Small intestine (tissue), 7 donors: ENCODE measurements at regions not wholly inside any gene's neighbourhood (a gene's known extent, or its start where the extent isn't known, plus 50 kb on each side); places are given as distances from the start of the nearest gene placed in this dataset.
"Not testable (repeated sequence)": the region's sequence is repeated elsewhere in the genome, so short reads cannot be mapped to it uniquely, and the experiment has no call there.

Source experiments
- DNase-seq, 2 donors: peaks; one replicate each; pipeline versions ENCODE4 v3.0.0 to v3.0.0-alpha.2; 2013
- FAIRE-seq: peaks from 2 replicates; lab custom pipeline; 2012; peaks lifted over from hg19 to GRCh38; lab: Jason Lieb, UNC
- H3K27ac ChIP-seq, 3 donors: one replicate each; pipeline ENCODE4 v1.5.1; 2013; ENCODE audit warnings: low read length in 2 of 3, mild to moderate bottlenecking in 2 of 3, control low read depth in 1 of 3, inconsistent platforms in 1 of 3, low read depth in 1 of 3, moderate library complexity in 1 of 3
- H3K27me3 ChIP-seq, 3 donors: one replicate each; pipeline ENCODE4 v1.6.1; 2013; ENCODE audit warnings: low read length in 3 of 3, inconsistent platforms in 1 of 3; ENCODE audit not compliant: control insufficient read depth in 3 of 3, insufficient read depth in 3 of 3
- H3K36me3 ChIP-seq, 3 donors: one replicate each; pipeline ENCODE4 v1.6.1; 2013; ENCODE audit warnings: low read length in 3 of 3, inconsistent platforms in 1 of 3, low read depth in 1 of 3, mild to moderate bottlenecking in 1 of 3, moderate library complexity in 1 of 3; ENCODE audit not compliant: control insufficient read depth in 3 of 3, insufficient read depth in 2 of 3
- H3K4me1 ChIP-seq, 3 donors: one replicate each; pipeline ENCODE4 v1.6.1; 2013; ENCODE audit warnings: low read length in 2 of 3, inconsistent platforms in 1 of 3, low read depth in 1 of 3, mild to moderate bottlenecking in 1 of 3, moderate library complexity in 1 of 3; ENCODE audit not compliant: control insufficient read depth in 3 of 3, insufficient read depth in 2 of 3
- H3K4me3 ChIP-seq, 3 donors: one replicate each; pipeline ENCODE4 v1.5.1; 2013; ENCODE audit warnings: low read length in 3 of 3, control low read depth in 1 of 3, inconsistent platforms in 1 of 3, low read depth in 1 of 3, mild to moderate bottlenecking in 1 of 3, moderate library complexity in 1 of 3
- H3K9me3 ChIP-seq, 2 donors: one replicate each; pipeline ENCODE4 v1.6.1; 2013; ENCODE audit warnings: low read depth in 1 of 2, low read length in 1 of 2; ENCODE audit not compliant: control insufficient read depth in 2 of 2, insufficient read depth in 1 of 2
- WGBS, 3 donors: extraction: QIAGEN DNeasy Blood & Tissue Kit; methylation state at CpG; one replicate each; pipeline ENCODE4 v1.1.7; 2013; 5-methylcytosine and 5-hydroxymethylcytosine counted together
- donor health status: healthy with polysubstance abuse.
- donor health status: control.
- donor health status: control.
- donor health status: Bipolar disorder and iron deficiency.
- donor health status: healthy.

DNA sequence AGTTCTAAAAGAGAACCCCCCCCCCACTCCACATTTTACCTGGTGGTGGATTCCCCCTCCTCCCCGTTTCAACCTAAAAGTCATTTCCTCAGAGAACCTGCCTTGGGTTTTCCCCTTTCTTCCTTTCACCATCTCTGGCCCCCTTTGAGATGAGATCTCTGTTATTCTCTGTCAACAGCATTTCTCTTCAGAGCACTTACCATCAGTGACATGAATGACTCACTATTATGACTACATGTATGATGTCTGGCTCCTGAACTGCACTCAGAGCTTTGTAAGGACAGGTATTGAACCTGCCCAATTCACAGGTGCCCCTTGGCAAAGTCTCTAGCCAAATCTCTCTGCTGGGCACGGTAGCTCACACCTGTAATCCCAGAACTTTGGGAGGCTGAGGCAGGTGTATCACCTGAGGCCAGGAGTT, 61.4 kb upstream of the JARID2 start:
- Histone ChIP-seq H3K4me3 (no peak overlapping the region), H3K27ac (no peak overlapping the region), H3K36me3 (no peaks in the 10 kb centered on the region), H3K9me3 (no peaks in the 10 kb centered on the region), H3K4me1 (no peaks in the 10 kb centered on the region), H3K27me3 (no peaks in the 10 kb centered on the region)
- DNase-seq = no peak
- FAIRE-seq = no peak
- whole genome bisulfite sequencing, 3 donors = 61 to 79% (median 67%) methylated on average over 2 of the region's 2 CpGs

DNA sequence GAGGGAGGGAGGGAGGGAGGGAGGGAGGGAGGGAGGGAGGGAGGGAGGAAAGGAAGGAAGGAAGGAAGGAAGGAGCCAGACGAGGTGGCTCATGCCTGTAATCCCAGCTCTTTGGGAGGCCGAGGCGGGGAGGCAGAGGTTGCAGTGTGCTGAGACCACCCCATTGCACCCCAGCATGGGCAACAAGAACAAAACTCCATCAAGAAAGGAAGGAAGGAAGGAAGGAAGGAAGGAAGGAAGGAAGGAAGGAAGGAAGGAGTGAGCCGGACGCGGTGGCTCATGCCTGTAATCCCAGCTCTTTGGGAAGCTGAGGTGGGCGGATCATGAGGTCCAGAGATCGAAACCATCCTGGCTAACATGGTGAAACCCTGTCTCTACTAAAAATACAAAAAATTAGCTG, 60.8 kb upstream of the JARID2 start:
- H3K27me3 ChIP-seq, H3K4me1 ChIP-seq, H3K36me3 ChIP-seq, FAIRE-seq, DNase-seq, H3K4me3 ChIP-seq, H3K9me3 ChIP-seq, H3K27ac ChIP-seq: not testable (repeated sequence)
- WGBS, 3 donors = 85 to 94% (median 90%) methylated on average over 8 of the region's 8 CpGs

DNA sequence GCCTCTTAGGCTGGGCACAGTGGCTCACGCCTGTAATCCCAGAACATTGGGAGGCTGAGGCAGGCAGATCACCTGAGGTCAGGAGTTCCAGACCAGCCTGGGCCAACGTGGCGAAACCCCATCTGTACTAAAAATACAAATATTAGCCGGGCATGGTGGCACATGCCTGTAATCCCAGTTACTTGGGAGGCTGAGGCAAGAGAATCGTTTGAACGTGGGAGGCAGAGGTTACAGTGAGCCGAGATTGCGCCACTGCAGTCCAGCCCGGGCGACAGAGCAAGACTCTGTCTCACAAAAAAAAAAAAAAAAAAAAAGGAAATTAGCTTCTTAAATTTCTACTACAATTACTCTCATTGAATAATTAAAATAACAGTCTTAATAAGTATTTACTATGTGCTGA, 52.4 kb upstream of the JARID2 start:
- not testable (repeated sequence) for H3K9me3 ChIP-seq, DNase-seq, H3K4me1 ChIP-seq, H3K27ac ChIP-seq, H3K27me3 ChIP-seq, FAIRE-seq, H3K36me3 ChIP-seq, H3K4me3 ChIP-seq
- WGBS, 3 donors = 89 to 92% (median 91%) methylated on average over 10 of the region's 10 CpGs

DNA sequence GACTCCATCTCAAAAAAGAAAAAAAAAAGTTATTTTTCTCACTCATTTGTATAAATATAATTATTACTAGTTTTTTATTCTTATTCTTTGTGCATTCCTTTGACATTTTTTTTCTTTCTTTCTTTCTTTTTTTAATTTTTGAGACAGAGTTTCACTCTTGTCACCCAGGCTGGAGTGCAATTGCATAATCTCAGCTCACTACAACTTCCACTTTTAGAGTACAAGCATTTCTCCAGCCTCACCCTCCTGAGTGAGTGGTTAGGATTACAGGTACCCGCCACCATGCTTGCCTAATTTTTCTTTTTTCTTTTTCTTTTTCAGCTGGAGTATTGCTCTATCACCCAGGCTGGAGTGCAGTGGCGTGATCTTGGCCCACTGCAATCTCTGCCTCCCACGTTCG, 51.4 kb upstream of the JARID2 start:
- Histone ChIP-seq H3K4me1 (no peaks in the 10 kb centered on the region), H3K36me3 (no peaks in the 10 kb centered on the region), H3K27ac (no peak overlapping the region), H3K4me3 (no peak overlapping the region), H3K9me3 (no peaks in the 10 kb centered on the region), H3K27me3 (no peaks in the 10 kb centered on the region)
- no peak for DNase-seq
- no peak for FAIRE-seq
- 92 to 96% (median 94%) methylated on average over 4 of the region's 4 CpGs for WGBS, 3 donors
